ENCODE measurements at regions not wholly inside any gene's neighbourhood (a gene's known extent, or its start where the extent isn't known, plus 50 kb on each side); places are given as distances from the start of the nearest gene placed in this dataset.

DNA sequence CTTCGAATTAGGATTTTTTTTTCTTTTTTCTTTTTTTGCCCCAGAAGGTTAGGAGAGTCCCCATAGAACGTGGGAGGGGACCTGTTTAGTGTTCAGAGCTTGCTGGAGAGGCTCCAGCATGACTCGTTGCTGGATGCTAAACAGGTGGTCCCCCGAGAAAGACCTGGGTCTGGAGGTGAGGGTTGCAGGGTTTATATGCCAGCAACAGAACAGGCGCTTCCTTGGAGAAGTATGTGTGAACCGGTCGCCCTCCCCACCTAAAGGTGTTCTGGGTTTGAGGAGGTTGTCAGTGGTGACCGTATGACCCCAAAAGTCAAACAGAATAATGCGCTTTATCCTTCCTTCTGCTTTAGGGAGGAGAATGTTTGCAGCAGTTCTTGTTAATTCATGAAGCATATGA, 52.1 kb upstream of the SHOX start:
- no peak for TF ChIP-seq POLR2A (IDR thresholded peaks at IDR 0.05)
- TF ChIP-seq, protein P1, sequence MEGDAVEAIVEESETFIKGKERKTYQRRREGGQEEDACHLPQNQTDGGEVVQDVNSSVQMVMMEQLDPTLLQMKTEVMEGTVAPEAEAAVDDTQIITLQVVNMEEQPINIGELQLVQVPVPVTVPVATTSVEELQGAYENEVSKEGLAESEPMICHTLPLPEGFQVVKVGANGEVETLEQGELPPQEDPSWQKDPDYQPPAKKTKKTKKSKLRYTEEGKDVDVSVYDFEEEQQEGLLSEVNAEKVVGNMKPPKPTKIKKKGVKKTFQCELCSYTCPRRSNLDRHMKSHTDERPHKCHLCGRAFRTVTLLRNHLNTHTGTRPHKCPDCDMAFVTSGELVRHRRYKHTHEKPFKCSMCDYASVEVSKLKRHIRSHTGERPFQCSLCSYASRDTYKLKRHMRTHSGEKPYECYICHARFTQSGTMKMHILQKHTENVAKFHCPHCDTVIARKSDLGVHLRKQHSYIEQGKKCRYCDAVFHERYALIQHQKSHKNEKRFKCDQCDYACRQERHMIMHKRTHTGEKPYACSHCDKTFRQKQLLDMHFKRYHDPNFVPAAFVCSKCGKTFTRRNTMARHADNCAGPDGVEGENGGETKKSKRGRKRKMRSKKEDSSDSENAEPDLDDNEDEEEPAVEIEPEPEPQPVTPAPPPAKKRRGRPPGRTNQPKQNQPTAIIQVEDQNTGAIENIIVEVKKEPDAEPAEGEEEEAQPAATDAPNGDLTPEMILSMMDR (IDR thresholded peaks at IDR 0.05) = no peak

Data from esophagus squamous epithelium (tissue), 4 donors.